ENCODE measurements at regions not wholly inside any gene's neighbourhood (a gene's known extent, or its start where the extent isn't known, plus 50 kb on each side); places are given as distances from the start of the nearest gene placed in this dataset.

GRCh38 chr4:145341381-145341780 is 140.3 kb upstream of the SMAD1 start:
- H3K79me2 ChIP-seq = no peaks in the 10 kb centered on the region
- DNase-seq (ENCODE audit: low spot score) = no peak
- H3K9me3 ChIP-seq (ENCODE audit: low read depth) = no peaks in the 10 kb centered on the region
- no peaks in the 10 kb centered on the region for H3K27me3 ChIP-seq
- no peak for TF ChIP-seq CTCF (IDR thresholded peaks at IDR 0.05; ENCODE audit: poor library complexity)
- no peak for TF ChIP-seq EZH2phosphoT487 (IDR thresholded peaks at IDR 0.05; ENCODE audit: low read depth, severe bottlenecking, unreplicated experiment)
- TF ChIP-seq EZH2 (IDR thresholded peaks at IDR 0.05; ENCODE audit: borderline replicate concordance) = no peak
- no peaks in the 10 kb centered on the region for H3K9me2 ChIP-seq (replicated peaks; ENCODE audit: insufficient read depth)
- WGBS (ENCODE audit: low lambda C conversion rate, missing lambda C conversion rate) = 86% methylated on average over 1 of the region's 1 CpG
- no peak overlapping the region for H3K4me2 ChIP-seq
- no peaks in the 10 kb centered on the region for H3K36me3 ChIP-seq (replicated peaks; ENCODE audit: insufficient read depth, low read depth)
- H2AFZ ChIP-seq = no peak overlapping the region
- no peaks in the 10 kb centered on the region for H4K20me1 ChIP-seq (ENCODE audit: insufficient read depth, poor library complexity, severe bottlenecking)
- no peaks in the 10 kb centered on the region for H3K4me1 ChIP-seq (ENCODE audit: insufficient read depth)
- no peak overlapping the region for H3K4me3 ChIP-seq
- H3K27ac ChIP-seq = no peak overlapping the region

- 65% methylated on average over 7 of the region's 7 CpGs for WGBS (ENCODE audit: low lambda C conversion rate, missing lambda C conversion rate)
- no peaks in the 10 kb centered on the region for H3K9me3 ChIP-seq (ENCODE audit: low read depth)
- peak; percentile 58 for DNase-seq (ENCODE audit: low spot score)
- no peaks in the 10 kb centered on the region for H3K79me2 ChIP-seq
- no peak overlapping the region for H2AFZ ChIP-seq
- no peaks in the 10 kb centered on the region for H3K9me2 ChIP-seq (replicated peaks; ENCODE audit: insufficient read depth)
- H3K4me3 ChIP-seq = no peak overlapping the region
- H3K27ac ChIP-seq = no peak overlapping the region
- TF ChIP-seq EZH2 (IDR thresholded peaks at IDR 0.05; ENCODE audit: borderline replicate concordance) = no peak
- TF ChIP-seq EZH2phosphoT487 (IDR thresholded peaks at IDR 0.05; ENCODE audit: low read depth, severe bottlenecking, unreplicated experiment) = no peak
- no peak for TF ChIP-seq CTCF (IDR thresholded peaks at IDR 0.05; ENCODE audit: poor library complexity)
- no peak overlapping the region for H3K4me2 ChIP-seq
- H3K4me1 ChIP-seq (ENCODE audit: insufficient read depth) = no peaks in the 10 kb centered on the region
- no peaks in the 10 kb centered on the region for H4K20me1 ChIP-seq (ENCODE audit: insufficient read depth, poor library complexity, severe bottlenecking)
- H3K36me3 ChIP-seq (replicated peaks; ENCODE audit: insufficient read depth, low read depth) = no peaks in the 10 kb centered on the region
- H3K27me3 ChIP-seq = no peaks in the 10 kb centered on the region
These were observed 141.5 kb upstream of the SMAD1 start for GRCh38 chr4:145340071-145340675.

GRCh38 chr4:145339075-145339725 is 142.5 kb upstream of the SMAD1 start:
- no peaks in the 10 kb centered on the region for H3K9me2 ChIP-seq (replicated peaks; ENCODE audit: insufficient read depth)
- DNase-seq (ENCODE audit: low spot score) = no peak
- H4K20me1 ChIP-seq (ENCODE audit: insufficient read depth, poor library complexity, severe bottlenecking) = no peaks in the 10 kb centered on the region
- WGBS (ENCODE audit: low lambda C conversion rate, missing lambda C conversion rate) = 77% methylated on average over 3 of the region's 3 CpGs
- H3K79me2 ChIP-seq = no peaks in the 10 kb centered on the region
- H3K9me3 ChIP-seq (ENCODE audit: low read depth) = no peaks in the 10 kb centered on the region
- no peaks in the 10 kb centered on the region for H3K27me3 ChIP-seq
- no peak for TF ChIP-seq EZH2phosphoT487 (IDR thresholded peaks at IDR 0.05; ENCODE audit: low read depth, severe bottlenecking, unreplicated experiment)
- no peak for TF ChIP-seq EZH2 (IDR thresholded peaks at IDR 0.05; ENCODE audit: borderline replicate concordance)
- no peak for TF ChIP-seq CTCF (IDR thresholded peaks at IDR 0.05; ENCODE audit: poor library complexity)
- H3K36me3 ChIP-seq (replicated peaks; ENCODE audit: insufficient read depth, low read depth) = no peaks in the 10 kb centered on the region
- H3K4me3 ChIP-seq = no peak overlapping the region
- no peaks in the 10 kb centered on the region for H3K4me1 ChIP-seq (ENCODE audit: insufficient read depth)
- H3K4me2 ChIP-seq = no peak overlapping the region
- no peak overlapping the region for H3K27ac ChIP-seq
- no peak overlapping the region for H2AFZ ChIP-seq

Measured in hepatocyte (in vitro differentiated cells).